ENCODE measurements at regions not wholly inside any gene's neighbourhood (a gene's known extent, or its start where the extent isn't known, plus 50 kb on each side); places are given as distances from the start of the nearest gene placed in this dataset.
"Not testable (repeated sequence)": the region's sequence is repeated elsewhere in the genome, so short reads cannot be mapped to it uniquely, and the experiment has no call there.

DNA sequence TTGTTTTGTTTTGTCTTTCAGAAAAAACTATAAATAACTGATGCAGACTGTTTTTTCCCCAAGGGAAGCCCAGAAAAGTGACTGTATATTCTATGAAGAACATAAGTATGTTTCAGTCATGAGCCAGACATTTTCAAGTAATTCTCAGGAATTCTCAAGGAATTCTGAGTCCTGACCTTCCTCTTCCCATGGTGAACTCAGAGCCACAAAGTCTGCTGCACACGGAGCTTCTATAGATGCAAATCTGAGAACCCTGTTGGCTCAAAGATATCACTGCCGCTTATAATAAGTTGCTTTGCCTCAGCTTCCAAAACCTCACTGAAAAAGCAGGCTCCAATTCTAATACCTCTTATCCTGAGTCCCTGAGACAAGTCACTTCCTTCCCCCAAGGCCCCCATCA is 418.5 kb upstream of the RUNX1 start:
- no peak overlapping the region for H3K4me3 ChIP-seq (ENCODE audit: low read length)
- DNase-seq (ENCODE audit: low read depth): peak; percentile 70
- TF ChIP-seq, protein P1, sequence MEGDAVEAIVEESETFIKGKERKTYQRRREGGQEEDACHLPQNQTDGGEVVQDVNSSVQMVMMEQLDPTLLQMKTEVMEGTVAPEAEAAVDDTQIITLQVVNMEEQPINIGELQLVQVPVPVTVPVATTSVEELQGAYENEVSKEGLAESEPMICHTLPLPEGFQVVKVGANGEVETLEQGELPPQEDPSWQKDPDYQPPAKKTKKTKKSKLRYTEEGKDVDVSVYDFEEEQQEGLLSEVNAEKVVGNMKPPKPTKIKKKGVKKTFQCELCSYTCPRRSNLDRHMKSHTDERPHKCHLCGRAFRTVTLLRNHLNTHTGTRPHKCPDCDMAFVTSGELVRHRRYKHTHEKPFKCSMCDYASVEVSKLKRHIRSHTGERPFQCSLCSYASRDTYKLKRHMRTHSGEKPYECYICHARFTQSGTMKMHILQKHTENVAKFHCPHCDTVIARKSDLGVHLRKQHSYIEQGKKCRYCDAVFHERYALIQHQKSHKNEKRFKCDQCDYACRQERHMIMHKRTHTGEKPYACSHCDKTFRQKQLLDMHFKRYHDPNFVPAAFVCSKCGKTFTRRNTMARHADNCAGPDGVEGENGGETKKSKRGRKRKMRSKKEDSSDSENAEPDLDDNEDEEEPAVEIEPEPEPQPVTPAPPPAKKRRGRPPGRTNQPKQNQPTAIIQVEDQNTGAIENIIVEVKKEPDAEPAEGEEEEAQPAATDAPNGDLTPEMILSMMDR (conservative IDR thresholded peaks at IDR 0.05; ENCODE audit: low read length): no peak

DNA sequence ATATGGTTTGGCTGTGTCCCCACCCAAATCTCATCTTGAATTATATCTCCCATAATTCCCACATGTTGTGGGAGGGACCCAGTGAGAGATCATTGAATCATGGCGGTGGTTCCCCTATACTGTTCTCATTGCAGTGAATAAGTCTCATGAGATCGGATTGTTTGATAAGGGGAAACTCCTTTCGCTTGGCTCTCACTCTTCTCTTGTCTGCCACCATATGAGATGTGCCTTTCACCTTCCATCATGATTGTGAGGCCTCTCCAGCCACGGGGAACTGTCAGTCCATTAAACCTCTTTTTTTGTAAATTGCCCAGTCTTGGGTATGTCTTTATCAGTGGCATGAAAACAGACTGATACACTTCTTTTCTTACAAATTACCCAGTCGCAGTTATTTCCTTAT is 417.6 kb upstream of the RUNX1 start:
- not testable (repeated sequence) for H3K4me3 ChIP-seq (ENCODE audit: low read length); DNase-seq (ENCODE audit: low read depth)

DNA sequence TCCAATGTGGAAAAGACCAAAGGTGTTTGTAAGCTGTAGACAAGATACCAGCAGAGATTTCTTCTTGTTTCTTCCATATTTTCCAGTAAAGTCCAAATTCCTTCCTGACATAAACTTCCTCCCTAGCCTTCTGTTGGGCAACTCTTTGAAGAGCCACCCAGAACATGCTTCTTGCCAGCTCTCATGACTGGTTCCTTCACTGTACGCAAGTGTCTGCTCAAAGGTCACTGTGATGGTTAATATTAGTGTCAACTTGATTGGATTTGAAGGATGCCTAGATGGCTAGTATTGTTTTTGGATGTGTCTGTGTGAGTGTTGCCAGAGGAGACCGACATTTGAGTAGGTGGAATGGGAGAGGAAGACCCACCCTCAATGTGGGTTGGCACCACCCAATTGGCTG is 416.6 kb upstream of the RUNX1 start:
- DNase-seq (ENCODE audit: low read depth): no peak
- TF ChIP-seq, protein P1 (conservative IDR thresholded peaks at IDR 0.05; ENCODE audit: low read length): no peak
- H3K4me3 ChIP-seq (ENCODE audit: low read length): no peak overlapping the region

DNA sequence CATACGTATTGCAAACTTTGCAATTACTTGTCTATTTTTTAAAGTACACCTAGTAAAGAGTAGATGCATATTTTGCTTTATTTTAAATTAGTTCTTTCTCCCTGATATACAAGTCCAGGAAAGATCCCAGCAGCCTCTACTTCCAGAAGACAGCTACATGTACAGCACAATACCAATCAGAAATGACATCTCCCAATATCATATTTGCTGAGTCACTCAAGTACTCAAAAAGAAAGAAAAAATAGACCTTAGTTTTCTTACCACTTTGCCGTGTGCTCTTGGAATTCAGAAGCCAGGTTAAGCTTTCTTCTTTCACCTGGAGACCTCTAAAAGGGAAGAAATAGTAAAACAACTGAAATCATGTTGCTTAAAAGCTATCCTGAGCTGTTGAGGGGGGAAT is 412.6 kb upstream of the RUNX1 start:
- no peak for DNase-seq (ENCODE audit: low read depth)
- H3K4me3 ChIP-seq (ENCODE audit: low read length): no peak overlapping the region
- TF ChIP-seq, protein P1 (conservative IDR thresholded peaks at IDR 0.05; ENCODE audit: low read length): no peak

DNA sequence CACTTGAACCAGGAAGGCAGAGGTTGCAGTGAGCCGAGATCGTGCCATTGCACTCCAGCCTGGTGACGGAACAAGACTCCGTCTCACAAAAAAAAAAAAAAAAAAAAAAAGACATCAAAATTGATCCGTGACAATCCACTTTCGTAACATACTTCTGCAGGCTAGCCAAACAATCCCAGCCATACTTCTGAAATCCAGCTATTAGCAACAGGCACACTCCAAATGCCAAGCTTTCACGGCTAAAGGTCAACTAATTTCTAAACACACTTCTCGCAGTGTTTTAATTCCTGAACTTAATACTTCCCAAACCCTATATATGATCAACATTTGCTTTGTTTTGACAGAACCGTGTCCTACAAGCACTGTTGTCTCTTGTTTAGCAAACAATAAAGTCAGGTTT is 411.3 kb upstream of the RUNX1 start:
- DNase-seq (ENCODE audit: low read depth): no peak
- TF ChIP-seq, protein P1 (conservative IDR thresholded peaks at IDR 0.05; ENCODE audit: low read length): no peak
- no peak overlapping the region for H3K4me3 ChIP-seq (ENCODE audit: low read length)

DNA sequence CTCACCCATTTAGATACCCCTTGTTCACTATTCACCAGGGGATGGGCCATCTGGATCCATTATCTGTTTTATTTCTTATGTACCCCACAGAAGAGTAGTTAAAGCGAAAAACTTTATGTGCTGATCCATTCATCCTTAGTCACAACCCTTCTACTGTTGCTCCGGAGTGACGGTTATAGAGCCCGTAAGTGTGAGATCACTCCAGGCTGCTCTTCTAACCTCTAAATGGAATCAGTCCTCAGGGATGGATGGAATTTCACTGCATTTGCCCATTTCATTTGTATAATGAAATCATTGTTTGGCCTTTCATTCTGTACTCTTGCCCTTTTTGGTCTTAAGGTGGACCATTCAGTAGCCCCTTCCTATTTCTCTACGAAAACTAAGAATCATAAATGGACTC is 409.3 kb upstream of the RUNX1 start:
- TF ChIP-seq, protein P1 (conservative IDR thresholded peaks at IDR 0.05; ENCODE audit: low read length): no peak
- DNase-seq (ENCODE audit: low read depth): no peak
- no peak overlapping the region for H3K4me3 ChIP-seq (ENCODE audit: low read length)

DNA sequence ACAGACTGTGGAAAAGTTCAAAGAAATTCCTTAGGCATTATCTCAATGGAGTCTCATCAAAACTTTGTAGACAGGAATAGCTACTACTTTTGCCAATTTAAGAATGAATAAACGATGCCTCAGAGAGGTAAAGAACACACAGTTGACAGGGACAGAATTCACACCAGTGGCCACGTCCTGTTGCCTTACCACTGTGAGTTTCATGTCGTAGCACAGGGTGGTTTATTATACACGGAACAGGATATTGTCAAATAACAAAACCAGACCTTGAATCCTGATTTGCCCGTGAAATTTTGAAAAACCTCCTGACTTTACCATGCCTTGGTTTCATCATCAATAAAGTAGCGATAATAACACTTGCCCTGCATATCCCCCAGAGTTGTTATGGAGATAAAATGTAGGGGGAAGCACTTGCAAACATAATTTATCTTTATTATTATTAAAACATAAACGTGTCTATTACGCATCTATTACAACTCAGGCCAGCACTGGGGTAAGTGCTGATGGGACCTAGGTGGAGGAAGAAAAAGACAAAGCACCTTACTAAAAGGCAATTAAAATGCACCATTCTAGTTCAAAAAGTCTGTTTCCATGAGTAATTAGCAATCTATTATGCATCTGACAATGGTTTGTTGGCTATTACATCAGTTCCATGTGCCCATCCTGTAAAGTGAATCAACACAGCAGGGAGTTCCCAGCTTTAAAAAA is 408.1 kb upstream of the RUNX1 start:
- no peak for DNase-seq (ENCODE audit: low read depth)
- no peak overlapping the region for H3K4me3 ChIP-seq (ENCODE audit: low read length)
- TF ChIP-seq, protein P1 (conservative IDR thresholded peaks at IDR 0.05; ENCODE audit: low read length): no peak
